ENCODE measurements at regions not wholly inside any gene's neighbourhood (a gene's known extent, or its start where the extent isn't known, plus 50 kb on each side); places are given as distances from the start of the nearest gene placed in this dataset.
A peak's percentile ranks its signal among the peaks of the same experiment; 100 is the strongest.
"Not testable (repeated sequence)": the region's sequence is repeated elsewhere in the genome, so short reads cannot be mapped to it uniquely, and the experiment has no call there.

GRCh38 chr11:89616999-89617602 lies 93.0 kb upstream of the TRIM77 start:
- TF ChIP-seq POLR2AphosphoS5 (IDR thresholded peaks at IDR 0.05), result not testable (repeated sequence)
- TF ChIP-seq, protein P1, sequence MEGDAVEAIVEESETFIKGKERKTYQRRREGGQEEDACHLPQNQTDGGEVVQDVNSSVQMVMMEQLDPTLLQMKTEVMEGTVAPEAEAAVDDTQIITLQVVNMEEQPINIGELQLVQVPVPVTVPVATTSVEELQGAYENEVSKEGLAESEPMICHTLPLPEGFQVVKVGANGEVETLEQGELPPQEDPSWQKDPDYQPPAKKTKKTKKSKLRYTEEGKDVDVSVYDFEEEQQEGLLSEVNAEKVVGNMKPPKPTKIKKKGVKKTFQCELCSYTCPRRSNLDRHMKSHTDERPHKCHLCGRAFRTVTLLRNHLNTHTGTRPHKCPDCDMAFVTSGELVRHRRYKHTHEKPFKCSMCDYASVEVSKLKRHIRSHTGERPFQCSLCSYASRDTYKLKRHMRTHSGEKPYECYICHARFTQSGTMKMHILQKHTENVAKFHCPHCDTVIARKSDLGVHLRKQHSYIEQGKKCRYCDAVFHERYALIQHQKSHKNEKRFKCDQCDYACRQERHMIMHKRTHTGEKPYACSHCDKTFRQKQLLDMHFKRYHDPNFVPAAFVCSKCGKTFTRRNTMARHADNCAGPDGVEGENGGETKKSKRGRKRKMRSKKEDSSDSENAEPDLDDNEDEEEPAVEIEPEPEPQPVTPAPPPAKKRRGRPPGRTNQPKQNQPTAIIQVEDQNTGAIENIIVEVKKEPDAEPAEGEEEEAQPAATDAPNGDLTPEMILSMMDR (IDR thresholded peaks at IDR 0.05), result peak; percentile 20 to 30 (median 27)

Data from esophagus muscularis mucosa (tissue), 3 donors.